ENCODE measurements at regions not wholly inside any gene's neighbourhood (a gene's known extent, or its start where the extent isn't known, plus 50 kb on each side); places are given as distances from the start of the nearest gene placed in this dataset.

DNA sequence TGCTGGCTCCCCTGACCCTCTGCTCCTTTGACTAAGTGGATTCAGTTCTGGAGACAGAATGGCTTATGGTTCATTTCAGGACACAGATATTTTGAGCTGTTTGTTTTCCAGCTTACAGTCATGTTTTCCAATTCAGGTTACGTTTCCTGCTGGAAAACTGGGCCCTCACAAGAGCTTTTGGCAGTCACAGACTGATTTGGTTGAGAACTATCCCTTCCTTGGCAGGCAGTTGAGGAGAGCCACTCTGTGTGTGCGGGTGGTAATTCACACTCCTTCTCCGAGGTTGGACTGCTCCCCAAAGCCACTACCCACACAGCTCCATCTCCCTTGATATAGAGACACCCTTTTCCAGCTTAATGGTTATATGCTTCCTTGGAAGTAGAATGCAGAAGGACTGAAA, 534.5 kb downstream of the TMEM38B start (continued):
- TF ChIP-seq CTCF (IDR thresholded peaks at IDR 0.05; ENCODE audit: control extremely low read depth in 1 of 3, insufficient read depth in 1 of 3, low read depth in 1 of 3, low read length in 3 of 3) (no peak), YY1 (IDR thresholded peaks at IDR 0.05; ENCODE audit: low read depth, low read length) (no peak)
- TF ChIP-seq, protein P1, sequence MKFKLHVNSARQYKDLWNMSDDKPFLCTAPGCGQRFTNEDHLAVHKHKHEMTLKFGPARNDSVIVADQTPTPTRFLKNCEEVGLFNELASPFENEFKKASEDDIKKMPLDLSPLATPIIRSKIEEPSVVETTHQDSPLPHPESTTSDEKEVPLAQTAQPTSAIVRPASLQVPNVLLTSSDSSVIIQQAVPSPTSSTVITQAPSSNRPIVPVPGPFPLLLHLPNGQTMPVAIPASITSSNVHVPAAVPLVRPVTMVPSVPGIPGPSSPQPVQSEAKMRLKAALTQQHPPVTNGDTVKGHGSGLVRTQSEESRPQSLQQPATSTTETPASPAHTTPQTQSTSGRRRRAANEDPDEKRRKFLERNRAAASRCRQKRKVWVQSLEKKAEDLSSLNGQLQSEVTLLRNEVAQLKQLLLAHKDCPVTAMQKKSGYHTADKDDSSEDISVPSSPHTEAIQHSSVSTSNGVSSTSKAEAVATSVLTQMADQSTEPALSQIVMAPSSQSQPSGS (IDR thresholded peaks at IDR 0.05; ENCODE audit: low read length): no peak

All from H1 (cell line).